Mesendoderm (in vitro differentiated cells): ENCODE measurements at regions not wholly inside any gene's neighbourhood (a gene's known extent, or its start where the extent isn't known, plus 50 kb on each side); places are given as distances from the start of the nearest gene placed in this dataset.

Experiments used
- DNase-seq: peaks from one replicate; pipeline ENCODE4 v3.0.0; 2013
- H2AK5ac ChIP-seq: 2 replicates; pipeline ENCODE4 v1.6.1; 2013; ENCODE audit warnings: low read length, inconsistent platforms
- H2BK120ac ChIP-seq: 2 replicates; pipeline ENCODE4 v1.6.1; 2013; ENCODE audit warnings: low read depth, mild to moderate bottlenecking, low read length, moderate library complexity, mixed read lengths
- H2BK15ac ChIP-seq: replicated peaks from 2 replicates; pipeline ENCODE4 v1.6.1; 2013; ENCODE audit warnings: low read depth, mild to moderate bottlenecking, moderate library complexity
- H2BK5ac ChIP-seq: 2 replicates; pipeline ENCODE4 v1.6.1; 2013; ENCODE audit warnings: low read length, inconsistent platforms
- H3K18ac ChIP-seq: 2 replicates; pipeline ENCODE4 v1.6.1; 2013; ENCODE audit warnings: mild to moderate bottlenecking, low read length, mixed read lengths
- H3K23ac ChIP-seq: one replicate; pipeline ENCODE4 v1.6.1; 2013; ENCODE audit warnings: low read length
- H3K27ac ChIP-seq: 2 replicates; pipeline ENCODE4 v1.5.1; 2013; ENCODE audit warnings: low read depth, mild to moderate bottlenecking, inconsistent platforms, low read length, moderate library complexity
- H3K27me3 ChIP-seq: 2 replicates; pipeline ENCODE4 v1.6.1; 2013; ENCODE audit warnings: low read length, control low read depth, mild to moderate bottlenecking, inconsistent platforms; ENCODE audit not compliant: insufficient read depth, poor library complexity
- H3K36me3 ChIP-seq: 2 replicates; pipeline ENCODE4 v1.6.1; 2013; ENCODE audit warnings: low read length, inconsistent platforms; ENCODE audit not compliant: control insufficient read depth, insufficient read depth
- H3K4ac ChIP-seq: one replicate; pipeline ENCODE4 v1.6.1; 2013; ENCODE audit warnings: low read depth, mild to moderate bottlenecking, low read length, moderate library complexity
- H3K4me1 ChIP-seq: 2 replicates; pipeline ENCODE4 v1.6.1; 2013; ENCODE audit warnings: low read depth, low read length, inconsistent platforms; ENCODE audit not compliant: control insufficient read depth
- H3K4me2 ChIP-seq: 2 replicates; pipeline ENCODE4 v1.6.1; 2013; ENCODE audit warnings: low read length
- H3K4me3 ChIP-seq: 2 replicates; pipeline ENCODE4 v1.5.1; 2013; ENCODE audit warnings: mild to moderate bottlenecking, low read length
- H3K56ac ChIP-seq: one replicate; pipeline ENCODE4 v1.6.1; 2013; ENCODE audit warnings: low read length
- H3K79me1 ChIP-seq: 2 replicates; pipeline ENCODE4 v1.6.1; 2013; ENCODE audit warnings: low read length, inconsistent platforms
- H3K79me2 ChIP-seq: 2 replicates; pipeline ENCODE4 v1.6.1; 2013; ENCODE audit warnings: mild to moderate bottlenecking, low read length; ENCODE audit not compliant: control insufficient read depth, insufficient read depth
- H3K9ac ChIP-seq: 2 replicates; pipeline ENCODE4 v1.6.1; 2013; ENCODE audit warnings: low read length, inconsistent platforms
- H4K5ac ChIP-seq: one replicate; pipeline ENCODE4 v1.6.1; 2013; ENCODE audit warnings: low read length
- H4K8ac ChIP-seq: one replicate; pipeline ENCODE4 v1.6.1; 2013; ENCODE audit warnings: low read depth, mild to moderate bottlenecking, control low read depth, low read length, moderate library complexity
- WGBS: extraction: QIAGEN DNeasy Blood & Tissue Kit; methylation state at CpG from one replicate; pipeline ENCODE4 v1.1.7; 2013; ENCODE audit warnings: low lambda C conversion rate, missing lambda C conversion rate; ENCODE audit not compliant: insufficient coverage; ENCODE audit errors: extremely low coverage; 5-methylcytosine and 5-hydroxymethylcytosine counted together

- Histone ChIP-seq H2BK120ac (no peak overlapping the region), H3K9ac (no peak overlapping the region), H4K8ac (no peak overlapping the region), H3K79me2 (no peaks in the 10 kb centered on the region), H2BK15ac (no peak overlapping the region), H3K79me1 (no peaks in the 10 kb centered on the region), H3K18ac (no peak overlapping the region), H2AK5ac (no peak overlapping the region), H3K56ac (no peak overlapping the region), H3K4me2 (no peak overlapping the region), H3K4ac (no peak overlapping the region), H3K27ac (no peak overlapping the region), H3K36me3 (no peaks in the 10 kb centered on the region), H4K5ac (no peak overlapping the region), H2BK5ac (no peak overlapping the region), H3K4me3 (no peak overlapping the region), H3K23ac (no peak overlapping the region), H3K4me1 (peaks cover 5% of the 10 kb centered on the region), H3K27me3 (no peaks in the 10 kb centered on the region)
- DNase-seq, result peak; percentile 32
- WGBS, result no CpG with 5 or more reads among the region's 4 CpGs
These were observed 294.2 kb downstream of the DYSF start for GRCh38 chr2:71747559-71747958.

- H2BK15ac ChIP-seq, result no peak overlapping the region
- no peaks in the 10 kb centered on the region for H3K27me3 ChIP-seq
- H2BK5ac ChIP-seq, result no peak overlapping the region
- H3K79me1 ChIP-seq, result no peaks in the 10 kb centered on the region
- no peak overlapping the region for H2AK5ac ChIP-seq
- no peak overlapping the region for H2BK120ac ChIP-seq
- peak; percentile 19 for DNase-seq
- no peak overlapping the region for H3K27ac ChIP-seq
- no peak overlapping the region for H3K23ac ChIP-seq
- H3K18ac ChIP-seq, result no peak overlapping the region
- H4K8ac ChIP-seq, result no peak overlapping the region
- no CpG with 5 or more reads among the region's 13 CpGs for WGBS
- H3K56ac ChIP-seq, result no peak overlapping the region
- H3K9ac ChIP-seq, result no peak overlapping the region
- no peak overlapping the region for H3K4me2 ChIP-seq
- H3K36me3 ChIP-seq, result no peaks in the 10 kb centered on the region
- H3K4ac ChIP-seq, result no peak overlapping the region
- H3K79me2 ChIP-seq, result no peaks in the 10 kb centered on the region
- no peak overlapping the region for H4K5ac ChIP-seq
- no peak overlapping the region for H3K4me3 ChIP-seq
- H3K4me1 ChIP-seq, result peaks cover 5% of the 10 kb centered on the region
These were observed 293.7 kb downstream of the DYSF start for GRCh38 chr2:71746946-71747501.

GRCh38 chr2:71744781-71745180, 291.4 kb downstream of the DYSF start:
- no CpG with 5 or more reads among the region's 6 CpGs for WGBS
- Histone ChIP-seq H3K27me3 (no peaks in the 10 kb centered on the region), H3K23ac (no peak overlapping the region), H3K4me1 (peaks cover 5% of the 10 kb centered on the region), H3K79me1 (no peaks in the 10 kb centered on the region), H4K5ac (no peak overlapping the region), H2BK120ac (no peak overlapping the region), H3K4me3 (no peak overlapping the region), H3K18ac (no peak overlapping the region), H3K56ac (no peak overlapping the region), H3K9ac (no peak overlapping the region), H2AK5ac (no peak overlapping the region), H2BK5ac (no peak overlapping the region), H3K27ac (no peak overlapping the region), H3K79me2 (no peaks in the 10 kb centered on the region), H3K36me3 (no peaks in the 10 kb centered on the region), H3K4me2 (no peak overlapping the region), H2BK15ac (no peak overlapping the region), H4K8ac (no peak overlapping the region), H3K4ac (no peak overlapping the region)
- no peak for DNase-seq

- H3K4me3 ChIP-seq, result no peak overlapping the region
- no peak overlapping the region for H3K4me2 ChIP-seq
- no peaks in the 10 kb centered on the region for H3K27me3 ChIP-seq
- no peak overlapping the region for H3K9ac ChIP-seq
- no peak overlapping the region for H2BK5ac ChIP-seq
- H3K23ac ChIP-seq, result no peak overlapping the region
- no peak overlapping the region for H3K56ac ChIP-seq
- H2BK15ac ChIP-seq, result no peak overlapping the region
- H2BK120ac ChIP-seq, result no peak overlapping the region
- H2AK5ac ChIP-seq, result no peak overlapping the region
- no peak overlapping the region for H3K27ac ChIP-seq
- H4K8ac ChIP-seq, result no peak overlapping the region
- WGBS, result no CpG with 5 or more reads among the region's 6 CpGs
- H3K36me3 ChIP-seq, result no peaks in the 10 kb centered on the region
- no peak overlapping the region for H3K4ac ChIP-seq
- H3K79me2 ChIP-seq, result no peaks in the 10 kb centered on the region
- H3K4me1 ChIP-seq, result peaks cover 5% of the 10 kb centered on the region
- DNase-seq, result no peak
- no peak overlapping the region for H3K18ac ChIP-seq
- no peaks in the 10 kb centered on the region for H3K79me1 ChIP-seq
- no peak overlapping the region for H4K5ac ChIP-seq
These were observed 290.8 kb downstream of the DYSF start for GRCh38 chr2:71743995-71744675.

GRCh38 chr2:71742953-71743601, 289.7 kb downstream of the DYSF start:
- no peak overlapping the region for H2AK5ac ChIP-seq
- no peak overlapping the region for H3K9ac ChIP-seq
- H3K79me2 ChIP-seq, result no peaks in the 10 kb centered on the region
- no peak overlapping the region for H3K4me3 ChIP-seq
- no CpG with 5 or more reads among the region's 16 CpGs for WGBS
- no peak overlapping the region for H4K8ac ChIP-seq
- H3K23ac ChIP-seq, result no peak overlapping the region
- H3K4me1 ChIP-seq, result peaks cover 4% of the 10 kb centered on the region
- H3K18ac ChIP-seq, result no peak overlapping the region
- H4K5ac ChIP-seq, result no peak overlapping the region
- H2BK15ac ChIP-seq, result no peak overlapping the region
- H3K27me3 ChIP-seq, result no peaks in the 10 kb centered on the region
- no peak overlapping the region for H3K56ac ChIP-seq
- no peaks in the 10 kb centered on the region for H3K79me1 ChIP-seq
- DNase-seq, result peak; percentile 11
- H2BK120ac ChIP-seq, result no peak overlapping the region
- no peaks in the 10 kb centered on the region for H3K36me3 ChIP-seq
- no peak overlapping the region for H3K27ac ChIP-seq
- H3K4ac ChIP-seq, result no peak overlapping the region
- no peak overlapping the region for H2BK5ac ChIP-seq
- H3K4me2 ChIP-seq, result no peak overlapping the region
